ENCODE measurements at regions not wholly inside any gene's neighbourhood (a gene's known extent, or its start where the extent isn't known, plus 50 kb on each side); places are given as distances from the start of the nearest gene placed in this dataset.
"Not testable (repeated sequence)": the region's sequence is repeated elsewhere in the genome, so short reads cannot be mapped to it uniquely, and the experiment has no call there.

GRCh38 chr4:34335556-34335955 is 1908.8 kb downstream of the ARAP2 start:
- not testable (repeated sequence) for H3K9me3 ChIP-seq (ENCODE audit: control insufficient read depth, low read length, poor library complexity, severe bottlenecking); H3K27me3 Mint-ChIP-seq; H3K4me3 Mint-ChIP-seq; DNase-seq; H3K27ac Mint-ChIP-seq; ATAC-seq; H3K4me1 Mint-ChIP-seq; H3K36me3 Mint-ChIP-seq (ENCODE audit: low read depth)

GRCh38 chr4:34362654-34363053 is 1881.7 kb downstream of the ARAP2 start:
- H3K4me1 Mint-ChIP-seq = no peaks in the 10 kb centered on the region
- no peak overlapping the region for H3K27ac Mint-ChIP-seq
- no peaks in the 10 kb centered on the region for H3K9me3 ChIP-seq (ENCODE audit: control insufficient read depth, low read length, poor library complexity, severe bottlenecking)
- no peak for DNase-seq
- ATAC-seq = no peak
- no peak overlapping the region for H3K4me3 Mint-ChIP-seq
- H3K27me3 Mint-ChIP-seq = no peaks in the 10 kb centered on the region
- no peaks in the 10 kb centered on the region for H3K36me3 Mint-ChIP-seq (ENCODE audit: low read depth)

GRCh38 chr4:34363842-34364241 is 1880.5 kb downstream of the ARAP2 start:
- Mint-ChIP-seq H3K27ac (no peak overlapping the region), H3K4me3 (no peak overlapping the region), H3K36me3 (ENCODE audit: low read depth) (no peaks in the 10 kb centered on the region), H3K4me1 (no peaks in the 10 kb centered on the region), H3K27me3 (no peaks in the 10 kb centered on the region)
- no peaks in the 10 kb centered on the region for H3K9me3 ChIP-seq (ENCODE audit: control insufficient read depth, low read length, poor library complexity, severe bottlenecking)
- no peak for ATAC-seq
- DNase-seq = no peak

- DNase-seq (no peak), ATAC-seq (no peak)
- Mint-ChIP-seq H3K4me1 (no peaks in the 10 kb centered on the region), H3K27ac (no peak overlapping the region), H3K27me3 (no peaks in the 10 kb centered on the region), H3K36me3 (ENCODE audit: low read depth) (no peaks in the 10 kb centered on the region), H3K4me3 (no peak overlapping the region)
- H3K9me3 ChIP-seq (ENCODE audit: control insufficient read depth, low read length, poor library complexity, severe bottlenecking) = peaks cover 3% of the 10 kb centered on the region
Observed at GRCh38 chr4:34365946-34366345, 1878.4 kb downstream of the ARAP2 start.

- H3K4me1 Mint-ChIP-seq = no peaks in the 10 kb centered on the region
- H3K4me3 Mint-ChIP-seq = no peak overlapping the region
- H3K27ac Mint-ChIP-seq = no peak overlapping the region
Observed at GRCh38 chr4:34371676-34372075, 1872.6 kb downstream of the ARAP2 start.

DNA sequence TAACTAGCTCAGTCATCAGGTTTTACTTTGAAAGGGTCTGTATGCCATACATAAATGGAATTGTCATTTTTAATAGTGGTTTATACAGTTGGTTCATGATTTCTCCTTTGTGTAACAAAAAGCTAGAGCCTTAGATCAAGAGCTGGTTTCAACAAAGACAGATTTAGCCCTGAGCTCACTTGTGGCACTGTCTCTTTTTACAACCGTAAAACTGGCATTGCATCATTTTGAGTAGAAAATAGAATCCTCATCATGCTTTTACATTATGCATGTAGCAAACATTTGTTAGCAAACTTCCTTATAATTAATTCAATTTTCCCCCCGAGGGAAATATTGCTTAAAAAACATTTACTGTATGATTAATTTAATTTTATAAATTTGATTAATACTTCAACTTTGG is 1871.5 kb downstream of the ARAP2 start:
- Mint-ChIP-seq H3K27me3 (no peaks in the 10 kb centered on the region), H3K4me3 (no peak overlapping the region), H3K27ac (no peak overlapping the region), H3K36me3 (ENCODE audit: low read depth) (no peaks in the 10 kb centered on the region), H3K4me1 (no peaks in the 10 kb centered on the region)
- ATAC-seq (no peak), DNase-seq (no peak)
- peaks cover 3% of the 10 kb centered on the region for H3K9me3 ChIP-seq (ENCODE audit: control insufficient read depth, low read length, poor library complexity, severe bottlenecking)

More at GRCh38 chr4:34371676-34372075, 1872.6 kb downstream of the ARAP2 start:
- no peak for DNase-seq
- H3K9me3 ChIP-seq (ENCODE audit: control insufficient read depth, low read length, poor library complexity, severe bottlenecking) = peaks cover 3% of the 10 kb centered on the region
- H3K27me3 Mint-ChIP-seq = no peaks in the 10 kb centered on the region
- no peaks in the 10 kb centered on the region for H3K36me3 Mint-ChIP-seq (ENCODE audit: low read depth)
- ATAC-seq = no peak

DNA sequence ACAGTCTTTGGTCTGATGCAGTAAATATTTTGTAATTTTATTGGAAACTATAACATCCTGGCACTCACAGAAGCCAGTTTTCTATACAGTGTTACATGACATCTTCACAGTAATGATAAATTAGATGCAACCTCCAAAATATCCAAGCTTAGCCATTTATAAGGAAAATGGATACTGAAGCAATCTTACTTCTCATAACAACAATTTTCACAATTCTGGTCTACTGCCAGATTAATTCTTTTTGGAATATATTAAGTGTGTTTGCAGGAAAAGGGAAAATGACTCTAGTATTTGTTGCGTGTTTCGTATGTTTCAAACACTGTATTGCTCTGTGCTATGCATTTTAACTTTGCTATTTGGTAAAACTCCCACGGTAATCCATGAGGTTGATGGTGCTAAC is 1870.9 kb downstream of the ARAP2 start:
- Mint-ChIP-seq H3K4me3 (no peak overlapping the region), H3K4me1 (no peaks in the 10 kb centered on the region), H3K36me3 (ENCODE audit: low read depth) (no peaks in the 10 kb centered on the region), H3K27ac (no peak overlapping the region), H3K27me3 (no peaks in the 10 kb centered on the region)
- H3K9me3 ChIP-seq (ENCODE audit: control insufficient read depth, low read length, poor library complexity, severe bottlenecking) = peaks cover 3% of the 10 kb centered on the region
- ATAC-seq (no peak), DNase-seq (no peak)

- no peaks in the 10 kb centered on the region for H3K36me3 Mint-ChIP-seq (ENCODE audit: low read depth)
- ATAC-seq = no peak
- H3K9me3 ChIP-seq (ENCODE audit: control insufficient read depth, low read length, poor library complexity, severe bottlenecking) = no peaks in the 10 kb centered on the region
- no peak overlapping the region for H3K27ac Mint-ChIP-seq
- no peaks in the 10 kb centered on the region for H3K27me3 Mint-ChIP-seq
- no peaks in the 10 kb centered on the region for H3K4me1 Mint-ChIP-seq
- H3K4me3 Mint-ChIP-seq = no peak overlapping the region
- no peak for DNase-seq
Observed at GRCh38 chr4:34412233-34412632, 1832.1 kb downstream of the ARAP2 start.

GRCh38 chr4:34412911-34413310 is 1831.4 kb downstream of the ARAP2 start:
- Mint-ChIP-seq H3K27ac (no peak overlapping the region), H3K27me3 (no peaks in the 10 kb centered on the region), H3K36me3 (ENCODE audit: low read depth) (no peaks in the 10 kb centered on the region), H3K4me1 (no peaks in the 10 kb centered on the region), H3K4me3 (no peak overlapping the region)
- ATAC-seq (no peak), DNase-seq (no peak)
- H3K9me3 ChIP-seq (ENCODE audit: control insufficient read depth, low read length, poor library complexity, severe bottlenecking) = no peaks in the 10 kb centered on the region

GRCh38 chr4:34417160-34417559 is 1827.2 kb downstream of the ARAP2 start:
- Mint-ChIP-seq H3K4me1 (no peaks in the 10 kb centered on the region), H3K36me3 (ENCODE audit: low read depth) (no peaks in the 10 kb centered on the region), H3K27me3 (no peaks in the 10 kb centered on the region), H3K27ac (no peak overlapping the region), H3K4me3 (no peak overlapping the region)
- ATAC-seq = no peak
- DNase-seq = no peak
- H3K9me3 ChIP-seq (ENCODE audit: control insufficient read depth, low read length, poor library complexity, severe bottlenecking) = no peaks in the 10 kb centered on the region

DNA sequence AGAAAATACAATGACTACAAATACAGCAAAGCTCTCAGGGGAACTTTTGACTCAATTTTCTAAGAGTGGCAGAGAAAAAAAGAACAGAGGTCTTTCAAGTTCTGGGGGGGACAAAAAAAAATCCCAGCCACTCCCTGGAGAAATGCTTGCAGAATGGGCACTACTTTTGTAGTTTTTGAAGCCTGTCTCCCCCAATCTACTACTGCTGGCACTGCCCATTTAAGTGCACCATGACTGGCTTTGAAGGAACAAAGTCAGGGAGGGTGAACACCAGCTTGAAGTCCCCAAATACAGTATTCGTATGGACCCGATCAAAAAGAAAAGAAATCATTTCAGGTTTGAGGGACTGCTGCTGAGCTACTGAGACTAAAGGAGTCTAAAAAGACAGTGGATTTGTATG is 1824.4 kb downstream of the ARAP2 start:
- Mint-ChIP-seq H3K27ac (no peak overlapping the region), H3K27me3 (no peaks in the 10 kb centered on the region), H3K36me3 (ENCODE audit: low read depth) (no peaks in the 10 kb centered on the region), H3K4me3 (no peak overlapping the region), H3K4me1 (no peaks in the 10 kb centered on the region)
- no peaks in the 10 kb centered on the region for H3K9me3 ChIP-seq (ENCODE audit: control insufficient read depth, low read length, poor library complexity, severe bottlenecking)
- DNase-seq (no peak), ATAC-seq (no peak)

DNA sequence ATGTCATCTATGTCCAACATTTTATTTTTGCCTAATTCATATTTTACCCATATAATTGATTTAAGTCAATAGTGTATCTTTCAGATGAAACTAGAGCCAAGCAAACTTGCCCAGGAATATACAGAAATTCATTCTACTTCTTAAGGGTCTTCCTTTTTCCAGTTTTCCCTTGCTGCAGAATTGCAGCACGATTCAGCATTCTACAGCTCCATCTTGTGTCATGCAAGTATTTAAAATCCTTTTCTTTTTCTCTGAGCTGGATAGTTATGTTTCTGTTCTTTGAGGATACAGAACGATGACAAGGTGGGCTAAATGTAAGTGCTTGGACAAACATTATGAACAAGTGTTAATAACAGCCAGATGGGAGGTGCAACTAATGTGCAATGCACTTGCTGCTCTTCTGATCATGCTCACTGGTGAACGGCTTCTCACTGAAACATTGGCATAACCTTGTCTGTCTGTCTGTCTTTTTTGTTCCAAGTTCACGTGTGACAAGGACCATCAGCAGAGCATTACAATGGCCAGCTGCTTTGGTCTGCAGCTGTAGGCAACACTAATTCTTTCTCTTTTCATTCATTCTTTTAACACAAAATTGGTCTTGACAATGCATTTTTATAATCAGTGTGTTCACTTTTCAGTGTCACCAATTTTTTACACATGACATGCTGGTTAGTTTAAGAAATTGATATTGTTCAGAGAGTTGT is 1821.7 kb downstream of the ARAP2 start:
- Mint-ChIP-seq H3K4me1 (no peaks in the 10 kb centered on the region), H3K27ac (no peak overlapping the region), H3K4me3 (no peak overlapping the region), H3K36me3 (ENCODE audit: low read depth) (no peaks in the 10 kb centered on the region), H3K27me3 (no peaks in the 10 kb centered on the region)
- ATAC-seq (no peak), DNase-seq (no peak)
- H3K9me3 ChIP-seq (ENCODE audit: control insufficient read depth, low read length, poor library complexity, severe bottlenecking) = no peaks in the 10 kb centered on the region

GRCh38 chr4:34432706-34433105 is 1811.6 kb downstream of the ARAP2 start:
- no peaks in the 10 kb centered on the region for H3K4me1 Mint-ChIP-seq
- H3K4me3 Mint-ChIP-seq = no peak overlapping the region
- no peaks in the 10 kb centered on the region for H3K9me3 ChIP-seq (ENCODE audit: control insufficient read depth, low read length, poor library complexity, severe bottlenecking)
- ATAC-seq (no peak), DNase-seq (no peak)
- no peak overlapping the region for H3K27ac Mint-ChIP-seq
- no peaks in the 10 kb centered on the region for H3K36me3 Mint-ChIP-seq (ENCODE audit: low read depth)
- no peaks in the 10 kb centered on the region for H3K27me3 Mint-ChIP-seq

DNA sequence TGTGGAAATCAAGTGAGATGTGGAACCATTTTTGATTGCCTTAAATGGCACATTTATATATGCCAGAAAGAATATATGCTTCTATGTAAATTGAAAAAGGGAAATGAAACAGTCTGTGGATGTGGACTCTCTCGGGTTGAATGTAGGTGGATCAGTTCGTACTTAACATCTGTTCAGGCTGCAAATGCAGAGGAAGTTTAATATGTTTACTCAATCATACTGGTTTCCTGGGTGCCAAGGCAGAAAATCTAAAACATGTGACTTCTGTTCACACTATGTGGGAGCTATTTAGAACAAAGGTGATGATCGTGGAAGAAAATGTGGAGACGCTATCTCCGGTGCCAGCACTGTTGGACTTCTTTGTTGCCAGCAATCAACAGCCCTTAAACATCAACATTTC is 1809.9 kb downstream of the ARAP2 start:
- H3K4me3 Mint-ChIP-seq; H3K4me1 Mint-ChIP-seq; H3K27ac Mint-ChIP-seq; H3K36me3 Mint-ChIP-seq (ENCODE audit: low read depth); DNase-seq; ATAC-seq; H3K27me3 Mint-ChIP-seq; H3K9me3 ChIP-seq (ENCODE audit: control insufficient read depth, low read length, poor library complexity, severe bottlenecking): not testable (repeated sequence)

Measured in T-helper 17 cell (primary cell).